Stimulated activated CD8-positive, alpha-beta memory T cell treated with anti-CD3 and anti-CD28 coated beads, Interleukin-15, amount 100 ng/mL, for 48 hours (primary cell): ENCODE measurements at regions not wholly inside any gene's neighbourhood (a gene's known extent, or its start where the extent isn't known, plus 50 kb on each side); places are given as distances from the start of the nearest gene placed in this dataset.
"Not testable (repeated sequence)": the region's sequence is repeated elsewhere in the genome, so short reads cannot be mapped to it uniquely, and the experiment has no call there.

ENCODE experiments used
- DNase-seq, 2 donors: peaks; one replicate each; pipeline ENCODE4 v3.0.0-alpha.2; 2020; ENCODE audit warnings: low read depth in 2 of 2

DNA sequence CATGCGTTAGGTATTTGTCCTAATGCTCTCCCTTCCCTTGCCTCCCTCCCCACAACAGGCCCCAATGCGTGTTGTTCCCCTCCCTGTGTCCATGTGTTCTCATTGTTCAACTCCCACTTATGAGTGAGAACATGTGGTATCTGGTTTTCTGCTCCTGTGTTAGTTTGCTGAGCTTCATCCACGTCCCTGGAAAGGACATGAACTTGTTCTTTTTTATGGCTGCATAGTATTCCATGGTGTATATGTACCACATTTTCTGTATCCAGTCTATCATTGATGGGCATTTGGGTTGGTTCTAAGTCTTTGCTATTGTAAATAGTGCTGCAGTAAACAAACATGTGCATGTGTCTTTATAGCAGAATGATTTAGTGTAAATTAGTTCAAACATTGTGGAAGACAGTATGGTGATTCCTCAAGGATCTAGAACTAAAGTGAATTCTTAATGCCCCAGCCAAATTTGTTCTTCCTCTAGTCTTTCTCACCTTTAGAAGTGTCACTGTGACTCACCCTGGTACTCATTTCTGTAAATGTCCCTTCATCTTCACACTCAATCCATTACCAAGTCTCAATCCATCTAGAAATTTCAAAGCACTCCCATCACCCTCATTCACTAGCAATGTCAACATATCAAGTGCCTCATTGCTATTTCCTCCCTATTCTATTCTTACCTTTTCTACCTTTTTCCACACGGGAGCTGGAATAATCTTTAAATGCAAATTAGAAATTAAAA lies 123.9 kb downstream of the MREG start:
- not testable (repeated sequence) for DNase-seq

DNA sequence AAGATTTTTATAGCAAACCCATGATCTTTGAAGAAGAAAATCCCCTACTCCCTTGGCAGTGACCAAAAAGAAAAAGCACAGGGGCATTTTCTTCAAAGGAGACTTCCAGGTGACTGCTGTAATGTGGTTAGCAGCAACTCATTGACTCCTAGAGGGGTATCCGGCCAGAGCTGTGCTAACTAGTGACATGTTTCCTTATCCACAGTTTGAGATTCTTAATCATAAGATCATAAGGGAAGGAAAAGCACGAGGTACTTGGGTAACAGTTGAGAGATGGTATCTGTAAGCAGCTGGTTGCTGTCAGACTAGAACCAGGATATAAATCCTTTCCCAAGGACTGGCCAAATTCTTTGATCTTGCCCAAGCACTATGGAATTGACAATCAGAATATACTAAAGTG lies 124.7 kb downstream of the MREG start:
- no peak for DNase-seq

DNA sequence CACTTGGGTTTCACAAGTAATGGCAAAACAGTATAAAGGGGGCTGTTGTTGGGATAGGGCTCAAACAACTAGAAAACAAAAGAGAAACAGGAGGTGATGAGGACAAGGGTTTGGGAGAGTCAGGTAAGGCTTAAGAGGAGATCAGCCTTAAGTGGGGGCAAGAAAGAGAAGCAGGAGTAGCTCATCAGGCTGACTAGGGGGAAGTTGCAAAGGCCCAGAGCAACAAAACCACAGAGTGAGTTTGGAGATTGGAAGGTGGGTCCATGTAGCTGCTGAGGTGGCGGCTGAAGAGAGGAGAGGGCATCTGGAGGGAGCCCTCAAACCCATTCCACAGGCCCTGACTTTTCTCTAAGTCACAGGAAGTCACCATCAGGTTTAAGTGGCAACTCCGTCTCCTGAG lies 126.0 kb downstream of the MREG start:
- no peak for DNase-seq

DNA sequence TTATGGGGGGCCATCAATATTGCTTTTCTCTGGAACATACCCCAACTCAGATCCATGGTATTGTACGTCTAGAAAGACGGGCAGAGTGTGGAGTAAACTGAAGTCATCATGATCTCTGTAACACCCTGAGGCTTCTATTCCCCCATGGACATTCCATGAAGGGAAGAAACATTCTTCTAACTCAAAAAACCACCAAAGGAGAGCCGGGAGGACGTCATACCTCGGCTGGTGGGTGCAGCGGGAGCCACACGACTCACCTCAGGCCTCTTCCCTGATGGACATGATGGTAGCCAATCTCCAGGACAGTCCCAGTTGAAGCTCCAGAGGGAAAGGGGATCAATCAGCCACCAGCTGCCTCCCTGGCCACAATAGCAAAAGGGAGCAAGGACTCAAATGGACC lies 127.3 kb downstream of the MREG start:
- DNase-seq: no peak

DNA sequence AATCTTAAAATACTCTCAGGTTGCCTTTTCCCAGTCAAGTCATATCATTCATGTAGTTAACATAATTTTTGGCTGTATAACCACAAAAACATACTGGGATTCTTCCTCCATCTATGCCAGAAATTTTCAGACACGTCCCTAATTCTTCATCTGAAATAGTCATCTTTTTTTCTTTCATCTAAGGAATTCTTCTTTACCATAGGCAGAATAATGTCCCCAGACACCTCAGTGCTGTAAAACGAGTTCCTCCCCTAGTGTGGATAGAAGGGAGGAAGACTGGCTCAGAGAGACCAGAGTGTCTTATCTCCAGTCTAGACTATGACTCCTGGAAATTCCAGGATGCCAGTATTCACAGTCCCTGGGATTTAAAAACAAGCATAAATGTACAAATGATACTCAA lies 127.8 kb downstream of the MREG start:
- no peak for DNase-seq

DNA sequence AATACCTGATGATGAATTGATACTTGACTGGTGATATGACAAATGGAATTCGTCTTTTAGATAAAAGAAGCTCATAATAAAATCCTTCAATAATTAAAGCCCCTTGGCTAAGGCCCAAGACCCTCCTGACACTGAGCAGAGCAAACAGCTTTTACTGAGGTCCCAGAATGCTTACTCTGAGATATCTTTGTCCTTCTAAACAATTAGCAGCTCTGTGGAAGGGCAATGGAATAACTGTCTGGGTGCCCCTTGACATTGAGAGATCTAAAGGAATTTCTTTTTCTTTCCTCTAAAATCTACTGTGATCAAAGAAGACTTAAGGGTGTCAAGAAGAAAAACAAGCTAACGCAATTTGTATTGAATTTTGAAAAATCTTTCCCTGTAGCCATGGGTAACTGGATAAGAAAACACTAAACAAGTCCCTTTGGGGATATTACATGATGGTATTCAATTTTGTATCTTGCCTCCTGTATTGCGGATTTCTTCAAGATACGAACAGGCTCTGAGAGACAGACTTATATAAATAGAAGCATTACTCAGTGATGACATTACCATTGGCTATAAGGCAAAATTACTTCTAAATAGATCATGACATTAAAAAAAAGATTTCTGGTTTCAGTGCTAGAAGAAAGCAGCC lies 128.8 kb downstream of the MREG start:
- DNase-seq: no peak

DNA sequence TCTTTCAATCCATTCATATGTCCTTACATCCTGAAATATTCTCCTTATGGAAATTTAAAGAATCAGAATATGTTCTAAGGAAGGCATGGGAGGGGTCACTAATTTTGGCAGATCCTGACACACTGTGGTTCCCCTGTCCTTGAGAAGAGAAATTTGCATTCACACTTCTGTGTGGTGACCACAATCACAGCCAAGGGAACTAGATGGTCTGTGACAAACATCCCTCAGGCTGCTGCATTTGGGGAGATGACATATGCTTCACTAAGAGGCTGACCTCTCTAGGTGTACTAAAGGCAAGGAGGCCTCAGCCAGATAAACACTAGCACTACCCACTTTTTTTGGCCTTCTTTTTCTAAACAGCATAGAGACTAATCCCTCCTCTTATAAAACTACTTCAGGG lies 129.6 kb downstream of the MREG start:
- DNase-seq: no peak

DNA sequence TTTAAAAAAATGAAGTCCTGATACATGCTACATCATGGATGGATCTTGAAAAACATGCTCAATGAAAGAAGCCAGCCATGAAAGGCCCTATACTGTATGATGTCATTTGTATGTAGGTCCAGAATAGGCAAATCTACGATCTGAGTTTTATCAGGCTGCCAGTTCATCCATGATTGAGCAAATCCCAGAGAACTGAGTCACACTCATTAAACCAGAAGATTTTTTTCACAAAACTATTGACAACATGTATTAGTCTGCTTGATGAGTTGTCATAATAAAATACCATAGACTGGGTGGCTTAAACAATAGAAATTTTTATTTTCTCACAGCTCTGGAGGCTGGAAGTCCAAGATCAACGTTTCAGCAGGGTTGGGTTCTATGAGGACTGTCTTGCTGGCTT lies 130.7 kb downstream of the MREG start:
- DNase-seq: no peak

DNA sequence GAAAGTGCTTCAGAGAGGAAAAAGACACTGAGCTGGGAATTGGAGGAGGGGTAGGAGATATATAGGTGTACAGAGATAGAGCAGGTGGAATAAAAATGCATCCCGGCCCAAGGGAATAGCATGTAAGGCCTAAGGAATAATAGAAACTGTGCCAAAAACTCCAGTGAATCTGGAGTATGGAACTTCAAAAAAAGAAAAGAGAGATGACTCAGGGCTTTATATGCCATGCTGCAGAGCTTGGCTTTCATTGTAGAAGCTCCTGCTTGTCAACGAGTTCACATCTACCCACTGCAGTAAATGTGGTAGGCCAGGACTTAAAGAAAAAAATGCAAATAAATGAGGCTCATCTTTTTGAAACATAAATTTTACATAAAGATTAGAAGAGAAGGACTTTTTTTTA lies 131.8 kb downstream of the MREG start:
- DNase-seq: no peak

DNA sequence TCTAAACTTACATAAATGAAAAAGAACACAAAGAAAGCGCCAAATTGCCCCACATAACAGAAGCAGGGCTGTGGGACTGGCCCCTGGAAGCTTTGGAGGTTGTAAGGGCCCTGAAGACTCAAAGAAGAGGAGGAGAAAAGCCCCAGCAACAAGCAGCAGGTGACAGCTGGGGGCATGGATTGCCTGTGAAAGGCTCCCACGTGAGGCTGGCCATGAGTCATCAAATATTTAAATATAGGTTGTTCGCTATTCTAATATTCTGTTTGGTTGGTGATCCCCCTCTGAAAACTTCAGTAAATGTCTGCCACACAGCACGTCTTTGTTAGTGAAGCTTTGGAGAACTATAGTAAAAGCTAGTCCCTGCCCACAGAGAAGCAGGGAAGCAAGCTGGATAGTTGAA lies 132.4 kb downstream of the MREG start:
- DNase-seq: no peak

DNA sequence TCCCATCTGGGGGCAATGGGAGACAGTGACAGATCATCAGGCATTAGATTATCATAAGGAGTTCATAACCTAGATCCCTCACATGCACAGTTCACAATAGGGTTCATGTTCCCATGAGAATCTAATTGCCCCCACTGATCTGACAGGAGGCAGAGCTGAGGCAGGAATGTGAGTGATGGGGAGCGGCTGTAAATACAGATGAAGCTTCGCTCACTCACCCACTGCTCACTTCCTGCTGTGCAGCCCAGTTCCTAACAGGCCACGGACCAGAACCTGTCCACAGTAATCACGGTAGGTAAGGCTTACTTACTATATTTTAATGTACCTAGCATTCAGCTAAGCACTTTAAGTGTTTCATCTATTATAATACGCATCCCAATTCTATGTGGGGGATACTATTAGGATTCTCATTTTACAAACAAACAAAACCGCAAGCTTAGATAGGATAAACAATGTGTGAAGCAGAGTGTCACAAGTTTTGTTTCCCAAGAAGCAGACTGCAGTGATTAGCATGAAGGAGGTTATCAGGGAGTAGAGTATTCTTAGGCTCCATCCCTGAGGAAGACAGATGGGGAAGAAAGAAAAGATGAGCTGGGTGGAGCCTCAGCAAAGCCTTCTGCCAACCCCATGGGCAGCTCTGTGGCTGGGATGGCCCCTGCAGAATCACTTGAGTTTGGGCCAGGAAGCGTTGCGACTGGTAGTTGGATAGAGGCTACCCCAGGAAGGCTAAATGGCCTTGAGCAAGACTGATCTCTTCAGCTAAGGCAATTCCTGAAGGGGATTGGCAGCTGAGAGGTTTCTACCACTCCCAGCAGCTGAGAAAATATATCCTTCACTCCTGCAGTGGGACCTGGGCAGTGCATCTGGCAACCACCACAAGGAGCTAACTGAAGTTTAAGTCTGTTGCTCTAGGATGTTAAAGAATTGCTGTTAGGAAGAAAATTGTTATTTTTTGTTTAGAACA lies 133.1 kb downstream of the MREG start:
- no peak for DNase-seq

DNA sequence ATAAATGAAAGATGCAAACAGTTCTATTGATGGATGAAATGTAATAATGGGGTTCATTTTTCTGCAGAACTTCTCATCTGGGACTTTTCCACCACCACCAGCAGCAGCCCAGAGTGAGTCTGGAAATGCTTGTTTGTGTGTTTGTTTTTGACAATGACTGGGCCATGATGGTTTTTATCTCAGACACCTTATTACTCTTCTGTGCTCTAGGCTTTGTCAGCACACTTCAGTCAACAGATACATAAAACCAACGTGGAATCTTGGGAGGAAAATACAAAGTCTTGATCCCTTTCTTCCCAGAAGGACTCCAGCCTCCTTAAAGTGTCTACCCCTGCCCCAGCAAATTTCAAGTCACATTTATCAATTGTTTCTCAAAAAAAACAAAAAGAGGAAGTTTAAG lies 134.0 kb downstream of the MREG start:
- DNase-seq: no peak

DNA sequence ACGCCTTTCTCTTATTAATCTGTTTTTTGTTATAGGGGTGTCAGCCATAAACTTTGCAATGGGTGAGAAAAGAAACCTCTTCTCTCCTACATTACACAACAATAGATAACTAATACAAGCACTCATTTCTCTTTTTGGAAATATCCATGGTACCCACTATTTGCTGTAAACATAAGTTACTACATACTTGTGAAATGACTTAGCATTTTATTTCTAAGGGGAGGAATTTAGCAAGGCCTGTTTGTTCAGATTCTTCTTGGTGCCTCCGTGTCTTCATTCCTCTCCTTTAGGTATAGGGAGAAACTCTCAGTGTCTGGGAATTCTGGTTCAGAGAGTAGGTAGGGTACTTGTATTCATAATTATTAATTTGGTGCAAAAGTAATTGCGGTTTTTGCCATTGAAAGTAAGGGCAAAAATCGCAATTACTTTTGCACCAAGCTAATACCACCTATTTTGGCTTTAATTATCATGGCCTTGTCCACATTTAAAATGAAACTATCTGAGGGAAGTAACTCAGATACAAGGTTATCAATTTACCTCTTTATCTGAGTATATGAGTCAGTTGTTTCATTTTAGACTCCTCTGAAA lies 134.8 kb downstream of the MREG start:
- no peak for DNase-seq

DNA sequence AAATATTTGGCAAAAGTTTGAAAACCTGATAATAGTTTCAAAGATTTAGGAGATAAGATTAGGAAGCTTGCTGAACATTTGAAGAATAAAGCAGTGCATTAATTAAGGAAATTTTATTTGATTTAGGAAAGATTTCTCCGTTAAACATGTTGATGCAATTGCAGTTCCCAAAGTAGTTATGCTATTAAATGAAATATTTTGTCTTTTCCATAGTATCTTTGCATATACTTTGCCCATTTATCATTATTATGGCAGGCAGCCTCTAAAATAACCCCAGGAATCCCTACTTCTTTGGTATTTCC lies 136.5 kb downstream of the MREG start:
- DNase-seq: no peak

DNA sequence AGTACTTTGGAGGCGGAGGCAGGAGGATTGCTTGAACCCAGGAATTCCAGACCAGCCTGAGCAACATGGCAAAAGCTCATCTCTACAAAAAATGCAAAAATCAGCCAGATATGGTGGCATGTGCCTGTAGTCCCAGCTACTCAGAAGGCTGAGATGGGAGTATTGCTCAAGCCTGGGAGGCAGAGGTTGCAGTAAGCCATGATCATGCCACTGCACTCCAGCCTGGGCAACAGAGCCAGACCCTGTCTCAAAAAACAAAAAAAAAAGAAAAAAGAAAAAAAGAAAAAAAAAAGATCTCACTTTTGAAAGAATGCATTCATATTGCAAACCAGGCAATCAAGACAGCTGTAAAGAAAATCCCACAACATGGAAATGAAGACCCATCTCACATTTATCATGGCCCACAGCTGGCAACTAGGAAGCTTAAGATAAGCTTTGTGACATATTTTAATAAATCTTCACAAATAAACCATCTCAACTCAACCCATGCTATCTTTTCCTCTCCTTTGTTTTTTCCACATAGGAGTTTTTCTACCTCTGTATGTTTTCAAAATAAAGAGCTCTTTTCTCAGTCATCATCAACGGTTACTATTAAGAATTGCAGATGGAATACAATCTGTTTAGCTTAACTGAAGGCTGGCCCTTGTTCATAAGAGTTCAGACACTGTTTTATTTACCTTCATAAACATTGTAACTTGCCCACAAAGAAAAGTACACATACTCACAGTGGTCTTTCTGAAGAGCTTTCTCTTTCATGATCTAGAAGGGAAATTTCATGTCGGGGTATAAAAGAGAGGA lies 137.0 kb downstream of the MREG start:
- no peak for DNase-seq

DNA sequence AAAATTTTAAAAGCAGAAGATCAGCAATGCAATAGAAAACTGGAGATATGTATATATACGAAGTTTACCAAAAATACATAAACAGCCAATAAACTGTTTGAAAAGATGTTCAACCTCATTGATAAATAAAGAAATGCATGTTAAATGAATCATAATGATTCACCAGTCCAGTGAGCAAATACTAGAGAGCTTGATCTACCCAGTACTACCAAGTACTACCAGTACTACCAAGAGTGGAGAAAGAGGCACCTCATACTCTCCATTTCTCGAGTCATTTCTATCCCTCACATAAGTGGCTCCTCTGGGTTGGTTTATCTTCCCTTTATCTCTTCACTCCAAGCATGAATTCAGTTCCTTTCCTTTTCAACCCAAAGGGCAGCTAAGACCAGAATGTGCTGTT lies 138.9 kb downstream of the MREG start:
- no peak for DNase-seq

DNA sequence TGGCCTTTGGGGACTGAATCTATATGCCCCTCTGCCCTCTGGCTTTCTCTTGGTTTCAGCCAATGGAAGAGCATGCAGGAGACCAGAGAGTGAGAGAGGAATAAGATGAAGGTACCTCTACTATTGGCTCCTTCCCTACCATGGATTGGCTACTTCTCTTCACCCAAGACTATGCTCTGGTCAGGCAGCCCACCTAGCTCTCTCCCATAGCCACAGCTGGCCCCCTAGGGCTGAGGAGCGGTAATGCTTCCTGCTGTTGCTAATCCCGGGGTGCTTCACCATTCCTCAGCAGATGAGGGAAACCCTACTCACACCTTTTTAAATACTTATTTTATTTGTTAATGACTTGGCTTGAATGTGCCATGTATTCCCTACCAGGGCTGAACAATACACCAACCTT lies 142.4 kb downstream of the MREG start:
- DNase-seq: no peak

DNA sequence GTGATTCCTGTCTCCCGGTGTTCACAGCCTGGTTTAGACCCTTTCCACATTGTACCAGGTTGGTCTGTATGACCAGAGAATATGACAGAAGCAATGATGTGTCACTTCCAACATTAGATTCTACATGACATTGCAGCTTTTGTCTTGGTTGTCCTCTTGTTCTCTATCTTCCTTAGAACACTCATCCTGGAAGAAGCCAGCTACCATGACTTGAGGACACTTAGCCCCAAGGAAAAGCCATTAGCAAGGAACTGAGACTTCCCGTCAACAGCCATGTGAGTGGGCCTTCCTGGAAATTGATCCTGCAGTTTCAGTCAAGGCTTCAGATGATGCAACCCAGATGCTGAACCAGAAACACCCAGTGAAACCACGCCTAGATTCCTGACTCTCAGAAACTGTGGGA lies 143.3 kb downstream of the MREG start:
- no peak for DNase-seq

DNA sequence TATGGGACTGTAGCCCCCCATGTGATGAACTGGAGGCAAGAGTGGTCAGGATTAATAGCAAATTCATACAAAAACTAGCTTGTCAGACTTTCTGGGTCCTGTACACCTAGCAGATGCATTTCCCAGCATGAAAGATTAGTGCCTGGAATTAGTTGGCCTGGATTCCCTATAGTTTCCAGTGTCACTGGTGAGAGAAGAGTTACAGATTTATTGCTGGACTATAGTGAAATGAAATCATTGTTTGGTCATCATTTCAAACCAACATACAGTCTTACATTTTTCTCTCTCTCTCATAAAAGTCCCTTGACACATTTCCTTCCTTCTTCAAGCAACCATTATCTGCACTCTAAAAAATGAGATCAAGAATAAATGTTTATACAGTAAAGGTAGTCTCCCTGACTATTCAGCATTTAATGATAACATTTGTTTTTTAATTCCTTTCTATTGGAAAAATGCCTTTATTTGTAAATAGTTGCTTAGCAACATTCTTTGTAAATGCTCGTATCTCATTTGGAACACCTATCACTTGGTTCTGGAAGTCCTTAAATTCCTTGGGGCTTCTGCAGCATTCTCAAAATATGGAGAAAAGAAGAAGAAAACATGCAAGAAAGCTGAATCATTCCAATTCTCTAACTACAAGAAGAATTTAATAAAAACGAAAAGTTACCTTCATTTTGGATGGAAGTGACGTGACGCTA lies 144.4 kb downstream of the MREG start:
- DNase-seq: no peak

DNA sequence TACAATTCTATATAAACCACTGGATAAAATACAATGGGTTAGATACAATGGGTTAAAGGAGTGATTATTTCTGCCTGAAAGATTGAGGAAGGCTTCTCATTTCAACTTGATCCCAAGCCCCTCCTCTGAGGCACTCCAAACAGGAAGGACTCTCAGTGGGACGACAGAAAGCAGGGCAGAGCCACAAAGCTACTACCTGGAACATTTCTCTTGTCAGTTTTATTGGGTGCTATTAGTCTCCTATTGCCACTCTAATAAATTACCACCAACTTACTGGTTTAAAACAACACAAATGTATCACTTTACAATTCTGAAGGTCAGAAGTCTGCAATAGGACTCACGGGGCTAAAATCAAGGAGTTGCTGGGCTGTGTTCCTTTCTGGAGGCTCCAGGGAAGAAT lies 146.7 kb downstream of the MREG start:
- no peak for DNase-seq

DNA sequence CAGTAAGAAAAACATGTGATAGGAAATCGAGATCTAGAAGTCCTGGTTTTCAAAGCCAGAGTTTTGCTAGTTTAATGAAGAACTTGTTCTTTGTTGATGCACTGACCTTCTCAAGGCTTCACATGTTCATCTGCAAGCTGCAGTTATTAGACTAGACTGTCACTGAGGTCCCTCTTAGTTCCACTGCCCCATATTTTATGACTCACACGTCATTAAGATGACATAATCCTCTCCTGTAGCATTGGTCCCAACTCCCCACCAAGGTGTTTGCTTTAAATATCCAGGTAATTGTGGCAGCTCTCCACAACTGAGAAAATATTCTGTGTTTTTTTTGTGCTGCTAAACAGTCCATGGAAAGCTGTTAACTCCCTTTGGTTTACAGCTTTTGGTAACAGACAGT lies 149.7 kb downstream of the MREG start:
- DNase-seq: no peak
